ENCODE measurements at regions not wholly inside any gene's neighbourhood (a gene's known extent, or its start where the extent isn't known, plus 50 kb on each side); places are given as distances from the start of the nearest gene placed in this dataset.

GRCh38 chr10:42988517-42989395 lies 88.1 kb upstream of the RET start:
- no peak overlapping the region for H3K27ac Mint-ChIP-seq
- no peaks in the 10 kb centered on the region for H3K27me3 Mint-ChIP-seq
- H3K36me3 Mint-ChIP-seq: no peaks in the 10 kb centered on the region
- ATAC-seq (ENCODE audit: low read depth in 2 of 2) (no peak), DNase-seq (no peak)
- Histone ChIP-seq H3K27me3 (ENCODE audit: control insufficient read depth, insufficient read depth, low read length) (no peaks in the 10 kb centered on the region), H3K36me3 (ENCODE audit: control insufficient read depth, insufficient read depth, low read length) (no peaks in the 10 kb centered on the region), H3K27ac (ENCODE audit: insufficient read depth, low read length, poor library complexity, severe bottlenecking) (no peak overlapping the region), H3K4me1 (ENCODE audit: control insufficient read depth, insufficient read depth, low read length, poor library complexity, severe bottlenecking) (no peaks in the 10 kb centered on the region), H3K4me3 (ENCODE audit: low read depth, low read length) (no peak overlapping the region), H3K9me3 (ENCODE audit: control insufficient read depth in 2 of 2, low read length in 2 of 2) (no peaks in the 10 kb centered on the region)
- no peaks in the 10 kb centered on the region for H3K4me1 Mint-ChIP-seq
- H3K9me3 Mint-ChIP-seq: no peaks in the 10 kb centered on the region
- H3K4me3 Mint-ChIP-seq: no peak overlapping the region

GRCh38 chr10:42989481-42989921 lies 87.4 kb upstream of the RET start:
- Mint-ChIP-seq H3K27ac (no peak overlapping the region), H3K27me3 (no peaks in the 10 kb centered on the region), H3K36me3 (no peaks in the 10 kb centered on the region), H3K9me3 (no peaks in the 10 kb centered on the region), H3K4me1 (no peaks in the 10 kb centered on the region), H3K4me3 (no peak overlapping the region)
- no peak for DNase-seq
- no peaks in the 10 kb centered on the region for H3K27me3 ChIP-seq (ENCODE audit: control insufficient read depth, insufficient read depth, low read length)
- ATAC-seq (ENCODE audit: low read depth in 2 of 2): no peak
- no peaks in the 10 kb centered on the region for H3K36me3 ChIP-seq (ENCODE audit: control insufficient read depth, insufficient read depth, low read length)
- no peaks in the 10 kb centered on the region for H3K9me3 ChIP-seq (ENCODE audit: control insufficient read depth in 2 of 2, low read length in 2 of 2)
- no peaks in the 10 kb centered on the region for H3K4me1 ChIP-seq (ENCODE audit: control insufficient read depth, insufficient read depth, low read length, poor library complexity, severe bottlenecking)
- no peak overlapping the region for H3K27ac ChIP-seq (ENCODE audit: insufficient read depth, low read length, poor library complexity, severe bottlenecking)
- H3K4me3 ChIP-seq (ENCODE audit: low read depth, low read length): no peak overlapping the region

GRCh38 chr10:42990016-42990720 lies 86.7 kb upstream of the RET start:
- no peak overlapping the region for H3K27ac ChIP-seq (ENCODE audit: insufficient read depth, low read length, poor library complexity, severe bottlenecking)
- no peaks in the 10 kb centered on the region for H3K36me3 ChIP-seq (ENCODE audit: control insufficient read depth, insufficient read depth, low read length)
- Mint-ChIP-seq H3K27ac (no peak overlapping the region), H3K27me3 (no peaks in the 10 kb centered on the region), H3K36me3 (no peaks in the 10 kb centered on the region), H3K4me1 (no peaks in the 10 kb centered on the region), H3K4me3 (no peak overlapping the region), H3K9me3 (no peaks in the 10 kb centered on the region)
- no peak overlapping the region for H3K4me3 ChIP-seq (ENCODE audit: low read depth, low read length)
- H3K4me1 ChIP-seq (ENCODE audit: control insufficient read depth, insufficient read depth, low read length, poor library complexity, severe bottlenecking): no peaks in the 10 kb centered on the region
- no peaks in the 10 kb centered on the region for H3K9me3 ChIP-seq (ENCODE audit: control insufficient read depth in 2 of 2, low read length in 2 of 2)
- H3K27me3 ChIP-seq (ENCODE audit: control insufficient read depth, insufficient read depth, low read length): no peaks in the 10 kb centered on the region
- ATAC-seq (ENCODE audit: low read depth in 2 of 2) (no peak), DNase-seq (no peak)

GRCh38 chr10:42990721-42991441 lies 86.0 kb upstream of the RET start:
- Mint-ChIP-seq H3K9me3 (no peaks in the 10 kb centered on the region), H3K4me3 (no peak overlapping the region), H3K36me3 (no peaks in the 10 kb centered on the region), H3K4me1 (no peaks in the 10 kb centered on the region), H3K27ac (no peak overlapping the region), H3K27me3 (no peaks in the 10 kb centered on the region)
- Histone ChIP-seq H3K36me3 (ENCODE audit: control insufficient read depth, insufficient read depth, low read length) (no peaks in the 10 kb centered on the region), H3K9me3 (ENCODE audit: control insufficient read depth in 2 of 2, low read length in 2 of 2) (no peaks in the 10 kb centered on the region), H3K27me3 (ENCODE audit: control insufficient read depth, insufficient read depth, low read length) (no peaks in the 10 kb centered on the region), H3K4me3 (ENCODE audit: low read depth, low read length) (no peak overlapping the region), H3K27ac (ENCODE audit: insufficient read depth, low read length, poor library complexity, severe bottlenecking) (no peak overlapping the region), H3K4me1 (ENCODE audit: control insufficient read depth, insufficient read depth, low read length, poor library complexity, severe bottlenecking) (no peaks in the 10 kb centered on the region)
- ATAC-seq (ENCODE audit: low read depth in 2 of 2): no peak
- no peak for DNase-seq

- no peaks in the 10 kb centered on the region for H3K4me1 Mint-ChIP-seq
- H3K27ac ChIP-seq (ENCODE audit: insufficient read depth, low read length, poor library complexity, severe bottlenecking): no peak overlapping the region
- H3K27me3 Mint-ChIP-seq: peaks cover 1% of the 10 kb centered on the region
- H3K27me3 ChIP-seq (ENCODE audit: control insufficient read depth, insufficient read depth, low read length): no peaks in the 10 kb centered on the region
- ATAC-seq (ENCODE audit: low read depth in 2 of 2) (no peak), DNase-seq (no peak)
- H3K36me3 ChIP-seq (ENCODE audit: control insufficient read depth, insufficient read depth, low read length): no peaks in the 10 kb centered on the region
- no peak overlapping the region for H3K4me3 Mint-ChIP-seq
- no peaks in the 10 kb centered on the region for H3K9me3 Mint-ChIP-seq
- no peaks in the 10 kb centered on the region for H3K36me3 Mint-ChIP-seq
- H3K9me3 ChIP-seq (ENCODE audit: control insufficient read depth in 2 of 2, low read length in 2 of 2): no peaks in the 10 kb centered on the region
- no peaks in the 10 kb centered on the region for H3K4me1 ChIP-seq (ENCODE audit: control insufficient read depth, insufficient read depth, low read length, poor library complexity, severe bottlenecking)
- H3K4me3 ChIP-seq (ENCODE audit: low read depth, low read length): no peak overlapping the region
- no peak overlapping the region for H3K27ac Mint-ChIP-seq
Measured at GRCh38 chr10:42991442-42992098, 85.3 kb upstream of the RET start.

GRCh38 chr10:42992156-42992956 lies 84.5 kb upstream of the RET start:
- no peaks in the 10 kb centered on the region for H3K9me3 Mint-ChIP-seq
- Histone ChIP-seq H3K4me3 (ENCODE audit: low read depth, low read length) (no peak overlapping the region), H3K27me3 (ENCODE audit: control insufficient read depth, insufficient read depth, low read length) (no peaks in the 10 kb centered on the region), H3K27ac (ENCODE audit: insufficient read depth, low read length, poor library complexity, severe bottlenecking) (no peak overlapping the region), H3K4me1 (ENCODE audit: control insufficient read depth, insufficient read depth, low read length, poor library complexity, severe bottlenecking) (no peaks in the 10 kb centered on the region), H3K9me3 (ENCODE audit: control insufficient read depth in 2 of 2, low read length in 2 of 2) (no peaks in the 10 kb centered on the region), H3K36me3 (ENCODE audit: control insufficient read depth, insufficient read depth, low read length) (no peaks in the 10 kb centered on the region)
- no peak overlapping the region for H3K27ac Mint-ChIP-seq
- no peaks in the 10 kb centered on the region for H3K4me1 Mint-ChIP-seq
- DNase-seq: no peak
- H3K4me3 Mint-ChIP-seq: no peak overlapping the region
- no peaks in the 10 kb centered on the region for H3K36me3 Mint-ChIP-seq
- ATAC-seq (ENCODE audit: low read depth in 2 of 2): no peak
- peaks cover 4% of the 10 kb centered on the region for H3K27me3 Mint-ChIP-seq

GRCh38 chr10:42992957-42993390 lies 83.9 kb upstream of the RET start:
- no peak for ATAC-seq (ENCODE audit: low read depth in 2 of 2)
- Histone ChIP-seq H3K27ac (ENCODE audit: insufficient read depth, low read length, poor library complexity, severe bottlenecking) (no peak overlapping the region), H3K4me1 (ENCODE audit: control insufficient read depth, insufficient read depth, low read length, poor library complexity, severe bottlenecking) (no peaks in the 10 kb centered on the region), H3K9me3 (ENCODE audit: control insufficient read depth in 2 of 2, low read length in 2 of 2) (no peaks in the 10 kb centered on the region), H3K27me3 (ENCODE audit: control insufficient read depth, insufficient read depth, low read length) (no peaks in the 10 kb centered on the region), H3K36me3 (ENCODE audit: control insufficient read depth, insufficient read depth, low read length) (no peaks in the 10 kb centered on the region), H3K4me3 (ENCODE audit: low read depth, low read length) (no peak overlapping the region)
- H3K4me1 Mint-ChIP-seq: no peaks in the 10 kb centered on the region
- H3K4me3 Mint-ChIP-seq: no peak overlapping the region
- peaks cover 4% of the 10 kb centered on the region for H3K27me3 Mint-ChIP-seq
- H3K9me3 Mint-ChIP-seq: no peaks in the 10 kb centered on the region
- DNase-seq: no peak
- no peaks in the 10 kb centered on the region for H3K36me3 Mint-ChIP-seq
- no peak overlapping the region for H3K27ac Mint-ChIP-seq

Measured in CD4-positive, CD25-positive, alpha-beta regulatory T cell (primary cell).